CD14-positive monocyte (primary cell): ENCODE measurements at regions not wholly inside any gene's neighbourhood (a gene's known extent, or its start where the extent isn't known, plus 50 kb on each side); places are given as distances from the start of the nearest gene placed in this dataset.

Source experiments
- DNase-seq, 3 donors: peaks; one replicate each; pipeline ENCODE4 v3.0.0-alpha.2; 2011 to 2022
- H2AFZ ChIP-seq: 2 replicates; pipeline ENCODE4 v1.6.0; 2012; ENCODE audit warnings: mild to moderate bottlenecking, low read depth, low read length, inconsistent platforms; ENCODE audit not compliant: insufficient read depth, poor library complexity, severe bottlenecking
- H3K27ac ChIP-seq, 2 donors: 1 replicate in 1 of 2; 2 replicates in 1 of 2; pipeline ENCODE4 v1.5.1; 2012 to 2013; ENCODE audit warnings: low read length in 2 of 2, control low read depth in 1 of 2, inconsistent platforms in 1 of 2, low read depth in 1 of 2, mild to moderate bottlenecking in 1 of 2
- H3K27me3 ChIP-seq, 2 donors: one replicate each; pipeline versions ENCODE4 v1.6.0 to v1.6.1; 2011 to 2013; ENCODE audit warnings: low read length in 2 of 2; ENCODE audit not compliant: control insufficient read depth in 2 of 2, insufficient read depth in 2 of 2
- H3K36me3 ChIP-seq, 2 donors: replicated peaks in 1 of 2; 1 replicate in 1 of 2; 2 replicates in 1 of 2; pipeline versions ENCODE4 v1.5.1 to v1.6.1; 2012 to 2013; ENCODE audit warnings: low read length in 2 of 2, control low read depth in 1 of 2, inconsistent platforms in 1 of 2, mild to moderate bottlenecking in 1 of 2; ENCODE audit not compliant: insufficient read depth in 2 of 2, control insufficient read depth in 1 of 2
- H3K4me1 ChIP-seq, 2 donors: 1 replicate in 1 of 2; 2 replicates in 1 of 2; pipeline versions ENCODE4 v1.5.1 to v1.6.1; 2012 to 2013; ENCODE audit warnings: low read length in 2 of 2, control low read depth in 1 of 2, inconsistent platforms in 1 of 2, mild to moderate bottlenecking in 1 of 2, moderate library complexity in 1 of 2; ENCODE audit not compliant: insufficient read depth in 2 of 2, control insufficient read depth in 1 of 2
- H3K4me2 ChIP-seq: replicated peaks from 2 replicates; pipeline ENCODE3; 2012; ENCODE audit warnings: low read length, moderate library complexity, mild to moderate bottlenecking; ENCODE audit not compliant: poor library complexity, severe bottlenecking; ENCODE audit errors: extremely low read depth
- H3K4me3 ChIP-seq, 3 experiments: fragments of 200-600 bp in 1 of 3; sonication (generic) in 1 of 3; replicated peaks in 1 of 3; 1 replicate in 2 of 3; 2 replicates in 1 of 3; pipeline ENCODE4 v1.5.1; 2011 to 2013; ENCODE audit warnings: low read length in 3 of 3, mild to moderate bottlenecking in 3 of 3, control low read depth in 2 of 3, low read depth in 2 of 3, inconsistent platforms in 1 of 3, moderate library complexity in 1 of 3
- H3K79me2 ChIP-seq: 2 replicates; pipeline ENCODE4 v1.6.0; 2012; ENCODE audit warnings: mild to moderate bottlenecking, control low read depth, inconsistent platforms, low read length, moderate library complexity; ENCODE audit not compliant: insufficient read depth
- H3K9ac ChIP-seq: 2 replicates; pipeline ENCODE4 v1.6.0; 2017; ENCODE audit warnings: low read length, mild to moderate bottlenecking; ENCODE audit not compliant: insufficient read depth, poor library complexity, severe bottlenecking
- H3K9me3 ChIP-seq, 2 donors: replicated peaks in 1 of 2; 1 replicate in 1 of 2; 2 replicates in 1 of 2; pipeline versions ENCODE4 v1.5.1 to v1.6.1; 2012 to 2013; ENCODE audit warnings: low read length in 2 of 2, control low read depth in 1 of 2; ENCODE audit not compliant: control insufficient read depth in 1 of 2, insufficient read depth in 1 of 2
- H4K20me1 ChIP-seq: 2 replicates; pipeline ENCODE4 v1.6.0; 2012; ENCODE audit warnings: mild to moderate bottlenecking, low read length, control low read depth, moderate library complexity; ENCODE audit not compliant: insufficient read depth
- H3K27ac Mint-ChIP-seq, 7 donors: one replicate each; pipeline ENCODE4 v1.8.0; 2020; ENCODE audit warnings: mild to moderate bottlenecking in 7 of 7, mixed read lengths in 7 of 7, moderate library complexity in 6 of 7, inconsistent platforms in 2 of 7
- H3K27me3 Mint-ChIP-seq, 3 donors: one replicate each; pipeline ENCODE4 v1.8.0; 2021 to 2022; ENCODE audit warnings: low read depth in 3 of 3, mild to moderate bottlenecking in 3 of 3, mixed read lengths in 3 of 3, moderate library complexity in 3 of 3, inconsistent platforms in 1 of 3
- H3K36me3 Mint-ChIP-seq, 2 donors: one replicate each; pipeline ENCODE4 v1.8.0; 2020; ENCODE audit warnings: mixed read lengths in 2 of 2, inconsistent platforms in 1 of 2, mild to moderate bottlenecking in 1 of 2
- H3K4me1 Mint-ChIP-seq: one replicate; pipeline ENCODE4 v1.8.0; 2020; ENCODE audit warnings: mild to moderate bottlenecking, mixed read lengths
- H3K4me3 Mint-ChIP-seq, 2 donors: one replicate each; pipeline ENCODE4 v1.8.0; 2020; ENCODE audit warnings: mild to moderate bottlenecking in 2 of 2, mixed read lengths in 2 of 2, moderate library complexity in 1 of 2
- H3K9me3 Mint-ChIP-seq, 7 donors: one replicate each; pipeline ENCODE4 v1.8.0; 2020 to 2022; ENCODE audit warnings: mixed read lengths in 7 of 7, mild to moderate bottlenecking in 6 of 7, moderate library complexity in 6 of 7, inconsistent platforms in 2 of 7
- CTCF ChIP-seq: fragments of 200-600 bp; IDR thresholded peaks from one replicate; pipeline ENCODE4 v1.8.0; 2022; ENCODE audit warnings: antibody characterized with exemption, mild to moderate bottlenecking
- WGBS: methylation state at CpG from one replicate; pipeline ENCODE4 v1.1.5; 2013; ENCODE audit warnings: missing lambda C conversion rate; ENCODE audit not compliant: insufficient coverage; 5-methylcytosine and 5-hydroxymethylcytosine counted together
- intact Hi-C, 2 donors: fragments of 100-400 bp; cut with micrococcal nuclease; formaldehyde crosslinking; loops; one replicate each; pipeline versions ENCODE4 v1.15.0 to v1.15.1; 2023

GRCh38 chr2:2847209-2847676 lies 516.2 kb upstream of the MYT1L start:
- Mint-ChIP-seq H3K27me3 (peaks cover 2 to 3% (median 3%) of the 10 kb centered on the region in 3 donors), H3K4me1 (no peaks in the 10 kb centered on the region), H3K27ac (no peak overlapping the region), H3K36me3 (no peaks in the 10 kb centered on the region), H3K4me3 (no peak overlapping the region), H3K9me3 (peaks cover 0 to 3% (median 0%) of the 10 kb centered on the region in 7 donors)
- no peaks in the 10 kb centered on the region for H3K36me3 ChIP-seq
- H3K9ac ChIP-seq = no peak overlapping the region
- no peak overlapping the region for H2AFZ ChIP-seq
- H3K27me3 ChIP-seq = no peaks in the 10 kb centered on the region
- intact Hi-C loops = no loop called here
- 70% methylated on average over 5 of the region's 5 CpGs for WGBS
- H3K9me3 ChIP-seq = no peaks in the 10 kb centered on the region
- H3K27ac ChIP-seq = no peak overlapping the region
- H3K4me1 ChIP-seq = no peaks in the 10 kb centered on the region
- no peak for DNase-seq
- H4K20me1 ChIP-seq = no peaks in the 10 kb centered on the region
- H3K4me2 ChIP-seq = no peak overlapping the region
- H3K4me3 ChIP-seq = no peak overlapping the region
- no peak for TF ChIP-seq CTCF
- H3K79me2 ChIP-seq = no peaks in the 10 kb centered on the region

GRCh38 chr2:2846332-2847208 lies 515.5 kb upstream of the MYT1L start:
- Histone ChIP-seq H3K9ac (no peak overlapping the region), H3K27me3 (no peaks in the 10 kb centered on the region), H3K36me3 (no peaks in the 10 kb centered on the region), H2AFZ (no peak overlapping the region), H3K4me3 (no peak overlapping the region), H3K4me2 (no peak overlapping the region), H3K9me3 (no peaks in the 10 kb centered on the region), H3K4me1 (no peaks in the 10 kb centered on the region), H4K20me1 (no peaks in the 10 kb centered on the region), H3K27ac (no peak overlapping the region), H3K79me2 (no peaks in the 10 kb centered on the region)
- intact Hi-C loops = no loop called here
- Mint-ChIP-seq H3K27ac (no peak overlapping the region), H3K36me3 (no peaks in the 10 kb centered on the region), H3K27me3 (peaks cover 3% of the 10 kb centered on the region in 3 donors), H3K9me3 (peaks cover 0 to 6% (median 0%) of the 10 kb centered on the region in 7 donors), H3K4me1 (no peaks in the 10 kb centered on the region), H3K4me3 (no peak overlapping the region)
- no peak for DNase-seq
- no peak for TF ChIP-seq CTCF
- 57% methylated on average over 16 of the region's 17 CpGs for WGBS
